Osteocyte (in vitro differentiated cells): ENCODE measurements at regions not wholly inside any gene's neighbourhood (a gene's known extent, or its start where the extent isn't known, plus 50 kb on each side); places are given as distances from the start of the nearest gene placed in this dataset.

ENCODE experiments used
- DNase-seq: peaks from one replicate; pipeline ENCODE4 v3.0.0; 2021; ENCODE audit warnings: mixed read lengths; ENCODE audit not compliant: unreplicated experiment; ENCODE audit errors: extremely low spot score
- H3K27ac Mint-ChIP-seq: one replicate; pipeline ENCODE4 v1.8.0; 2021; ENCODE audit warnings: mild to moderate bottlenecking, mixed read lengths; ENCODE audit not compliant: unreplicated experiment
- H3K27me3 Mint-ChIP-seq: one replicate; pipeline ENCODE4 v1.8.0; 2021; ENCODE audit warnings: mixed read lengths; ENCODE audit not compliant: unreplicated experiment
- H3K36me3 Mint-ChIP-seq: one replicate; pipeline ENCODE4 v1.8.0; 2021; ENCODE audit warnings: mixed read lengths; ENCODE audit not compliant: unreplicated experiment
- H3K4me1 Mint-ChIP-seq: one replicate; pipeline ENCODE4 v1.8.0; 2021; ENCODE audit warnings: mixed read lengths; ENCODE audit not compliant: unreplicated experiment
- H3K4me3 Mint-ChIP-seq: one replicate; pipeline ENCODE4 v1.8.0; 2021; ENCODE audit warnings: mild to moderate bottlenecking, moderate library complexity, mixed read lengths; ENCODE audit not compliant: unreplicated experiment
- H3K9me3 Mint-ChIP-seq: one replicate; pipeline ENCODE4 v1.8.0; 2021; ENCODE audit warnings: mixed read lengths; ENCODE audit not compliant: unreplicated experiment
- CTCF ChIP-seq: fragments of 200-600 bp; sonication (generic); IDR thresholded peaks from 2 replicates; pipeline ENCODE4 v1.5.0; 2021; ENCODE audit warnings: antibody characterized with exemption, mild to moderate bottlenecking, moderate library complexity

- TF ChIP-seq CTCF, result no peak
- no peak overlapping the region for H3K4me3 Mint-ChIP-seq
- H3K27ac Mint-ChIP-seq, result no peak overlapping the region
- DNase-seq, result no peak
- H3K4me1 Mint-ChIP-seq, result no peaks in the 10 kb centered on the region
- H3K27me3 Mint-ChIP-seq, result peaks cover 35% of the 10 kb centered on the region
- H3K36me3 Mint-ChIP-seq, result no peaks in the 10 kb centered on the region
- no peaks in the 10 kb centered on the region for H3K9me3 Mint-ChIP-seq
These were observed 422.9 kb upstream of the SULF2 start for GRCh38 chr20:48208176-48208575.

GRCh38 chr20:48207505-48207904 is 422.2 kb upstream of the SULF2 start:
- Mint-ChIP-seq H3K27me3 (peaks cover 39% of the 10 kb centered on the region), H3K27ac (no peak overlapping the region), H3K4me1 (no peaks in the 10 kb centered on the region), H3K4me3 (no peak overlapping the region), H3K36me3 (no peaks in the 10 kb centered on the region), H3K9me3 (no peaks in the 10 kb centered on the region)
- no peak for TF ChIP-seq CTCF
- DNase-seq, result no peak

DNA sequence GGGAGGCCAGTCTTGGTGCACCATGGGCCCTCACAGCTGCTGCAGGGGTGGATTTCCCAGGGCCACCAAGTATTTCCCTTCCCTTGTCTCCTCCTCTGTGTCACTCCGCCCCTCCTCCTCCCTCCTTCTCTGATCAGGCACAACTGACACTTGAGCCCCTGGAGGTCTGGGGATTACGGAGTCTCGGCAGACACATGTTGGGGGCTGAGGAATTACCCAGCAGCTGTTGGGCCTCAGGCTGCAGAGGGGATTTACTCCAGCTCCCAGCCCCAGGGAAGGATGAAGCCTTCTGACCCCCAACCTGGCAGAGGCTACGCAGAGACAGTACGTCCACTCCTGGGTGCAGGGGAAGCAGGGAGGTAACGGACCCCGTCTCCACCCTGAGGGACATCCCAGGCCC is 420.5 kb upstream of the SULF2 start:
- Mint-ChIP-seq H3K9me3 (no peaks in the 10 kb centered on the region), H3K27ac (no peak overlapping the region), H3K36me3 (no peaks in the 10 kb centered on the region), H3K4me3 (no peak overlapping the region), H3K4me1 (no peaks in the 10 kb centered on the region), H3K27me3 (peaks cover 36% of the 10 kb centered on the region)
- DNase-seq, result no peak
- no peak for TF ChIP-seq CTCF

DNA sequence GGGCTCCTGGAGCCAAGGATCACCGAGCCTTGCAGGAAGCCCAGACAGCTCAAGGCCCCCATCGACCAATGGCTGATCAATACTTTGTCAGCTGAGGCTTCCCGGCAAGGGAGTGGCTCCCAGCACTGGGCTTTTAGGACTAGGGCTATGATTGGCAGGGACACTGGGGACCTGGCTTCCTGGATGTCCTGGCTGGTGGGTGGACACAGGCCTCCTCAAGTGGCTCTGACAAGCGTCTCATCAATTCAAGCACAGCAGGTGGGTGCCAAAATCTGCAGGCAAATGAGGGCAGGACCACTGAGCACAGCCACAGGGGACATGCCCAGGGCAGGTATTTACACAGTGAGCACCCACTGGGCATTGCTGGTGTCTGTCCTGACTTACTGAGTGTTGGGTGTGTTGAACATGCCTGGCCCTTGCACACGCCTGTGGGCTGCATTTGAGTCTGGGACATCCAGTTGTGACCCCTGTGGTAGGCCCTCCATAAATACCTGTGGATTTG is 420.1 kb upstream of the SULF2 start:
- Mint-ChIP-seq H3K4me1 (no peaks in the 10 kb centered on the region), H3K36me3 (no peaks in the 10 kb centered on the region), H3K9me3 (no peaks in the 10 kb centered on the region), H3K27me3 (peaks cover 36% of the 10 kb centered on the region), H3K4me3 (no peak overlapping the region), H3K27ac (no peak overlapping the region)
- TF ChIP-seq CTCF, result no peak
- DNase-seq, result no peak

- H3K27ac Mint-ChIP-seq, result no peak overlapping the region
- H3K4me1 Mint-ChIP-seq, result no peaks in the 10 kb centered on the region
These were observed 419.2 kb upstream of the SULF2 start for GRCh38 chr20:48204499-48204898.

More at GRCh38 chr20:48204499-48204898, 419.2 kb upstream of the SULF2 start:
- no peaks in the 10 kb centered on the region for H3K36me3 Mint-ChIP-seq
- peaks cover 43% of the 10 kb centered on the region for H3K27me3 Mint-ChIP-seq
- DNase-seq, result no peak
- no peak for TF ChIP-seq CTCF
- H3K9me3 Mint-ChIP-seq, result no peaks in the 10 kb centered on the region
- H3K4me3 Mint-ChIP-seq, result no peak overlapping the region
